ENCODE measurements at regions not wholly inside any gene's neighbourhood (a gene's known extent, or its start where the extent isn't known, plus 50 kb on each side); places are given as distances from the start of the nearest gene placed in this dataset.

GRCh38 chr18:25633563-25633962 is 281.6 kb upstream of the ZNF521 start:
- TF ChIP-seq RAD21 (IDR thresholded peaks at IDR 0.05; ENCODE audit: low read length) (no peak), POLR2A (IDR thresholded peaks at IDR 0.05; ENCODE audit: low read depth, low read length) (no peak), CHD1 (IDR thresholded peaks at IDR 0.05; ENCODE audit: low read depth, low read length) (no peak), MAFK (IDR thresholded peaks at IDR 0.05; ENCODE audit: low read depth, low read length) (no peak), RCOR1 (IDR thresholded peaks at IDR 0.05; ENCODE audit: insufficient replicate concordance, low read length) (no peak), SMC3 (IDR thresholded peaks at IDR 0.05; ENCODE audit: low read depth, low read length) (no peak)
- TF ChIP-seq, protein P1, sequence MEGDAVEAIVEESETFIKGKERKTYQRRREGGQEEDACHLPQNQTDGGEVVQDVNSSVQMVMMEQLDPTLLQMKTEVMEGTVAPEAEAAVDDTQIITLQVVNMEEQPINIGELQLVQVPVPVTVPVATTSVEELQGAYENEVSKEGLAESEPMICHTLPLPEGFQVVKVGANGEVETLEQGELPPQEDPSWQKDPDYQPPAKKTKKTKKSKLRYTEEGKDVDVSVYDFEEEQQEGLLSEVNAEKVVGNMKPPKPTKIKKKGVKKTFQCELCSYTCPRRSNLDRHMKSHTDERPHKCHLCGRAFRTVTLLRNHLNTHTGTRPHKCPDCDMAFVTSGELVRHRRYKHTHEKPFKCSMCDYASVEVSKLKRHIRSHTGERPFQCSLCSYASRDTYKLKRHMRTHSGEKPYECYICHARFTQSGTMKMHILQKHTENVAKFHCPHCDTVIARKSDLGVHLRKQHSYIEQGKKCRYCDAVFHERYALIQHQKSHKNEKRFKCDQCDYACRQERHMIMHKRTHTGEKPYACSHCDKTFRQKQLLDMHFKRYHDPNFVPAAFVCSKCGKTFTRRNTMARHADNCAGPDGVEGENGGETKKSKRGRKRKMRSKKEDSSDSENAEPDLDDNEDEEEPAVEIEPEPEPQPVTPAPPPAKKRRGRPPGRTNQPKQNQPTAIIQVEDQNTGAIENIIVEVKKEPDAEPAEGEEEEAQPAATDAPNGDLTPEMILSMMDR (conservative IDR thresholded peaks at IDR 0.05; ENCODE audit: low read depth, low read length) = no peak
- TF ChIP-seq, protein P2, sequence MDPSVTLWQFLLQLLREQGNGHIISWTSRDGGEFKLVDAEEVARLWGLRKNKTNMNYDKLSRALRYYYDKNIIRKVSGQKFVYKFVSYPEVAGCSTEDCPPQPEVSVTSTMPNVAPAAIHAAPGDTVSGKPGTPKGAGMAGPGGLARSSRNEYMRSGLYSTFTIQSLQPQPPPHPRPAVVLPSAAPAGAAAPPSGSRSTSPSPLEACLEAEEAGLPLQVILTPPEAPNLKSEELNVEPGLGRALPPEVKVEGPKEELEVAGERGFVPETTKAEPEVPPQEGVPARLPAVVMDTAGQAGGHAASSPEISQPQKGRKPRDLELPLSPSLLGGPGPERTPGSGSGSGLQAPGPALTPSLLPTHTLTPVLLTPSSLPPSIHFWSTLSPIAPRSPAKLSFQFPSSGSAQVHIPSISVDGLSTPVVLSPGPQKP (IDR thresholded peaks at IDR 0.05; ENCODE audit: borderline replicate concordance, low read depth, low read length) = no peak

Measured in IMR-90 (cell line).